ENCODE measurements at regions not wholly inside any gene's neighbourhood (a gene's known extent, or its start where the extent isn't known, plus 50 kb on each side); places are given as distances from the start of the nearest gene placed in this dataset.

DNA sequence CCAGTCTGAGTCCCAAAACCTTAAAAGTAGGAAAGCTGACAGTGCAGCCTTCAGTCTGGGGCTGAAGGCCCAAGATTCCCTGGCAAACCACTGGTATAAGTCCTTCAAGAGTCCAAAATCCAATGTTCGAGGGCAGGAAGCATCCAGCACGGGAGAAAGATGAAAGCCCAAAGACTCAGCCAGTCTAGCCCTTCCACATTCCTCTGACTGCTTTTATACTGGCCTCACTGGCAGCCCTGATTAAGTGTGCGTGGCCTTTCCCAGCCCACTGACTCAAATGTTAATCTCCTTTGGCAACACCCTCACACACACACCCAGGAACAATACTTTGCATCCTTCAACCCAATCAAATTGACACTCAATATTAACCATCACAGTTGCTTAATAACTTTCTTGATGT lies 372.1 kb upstream of the CCDC196 start:
- no peak for DNase-seq (ENCODE audit: low read depth, low spot score)

DNA sequence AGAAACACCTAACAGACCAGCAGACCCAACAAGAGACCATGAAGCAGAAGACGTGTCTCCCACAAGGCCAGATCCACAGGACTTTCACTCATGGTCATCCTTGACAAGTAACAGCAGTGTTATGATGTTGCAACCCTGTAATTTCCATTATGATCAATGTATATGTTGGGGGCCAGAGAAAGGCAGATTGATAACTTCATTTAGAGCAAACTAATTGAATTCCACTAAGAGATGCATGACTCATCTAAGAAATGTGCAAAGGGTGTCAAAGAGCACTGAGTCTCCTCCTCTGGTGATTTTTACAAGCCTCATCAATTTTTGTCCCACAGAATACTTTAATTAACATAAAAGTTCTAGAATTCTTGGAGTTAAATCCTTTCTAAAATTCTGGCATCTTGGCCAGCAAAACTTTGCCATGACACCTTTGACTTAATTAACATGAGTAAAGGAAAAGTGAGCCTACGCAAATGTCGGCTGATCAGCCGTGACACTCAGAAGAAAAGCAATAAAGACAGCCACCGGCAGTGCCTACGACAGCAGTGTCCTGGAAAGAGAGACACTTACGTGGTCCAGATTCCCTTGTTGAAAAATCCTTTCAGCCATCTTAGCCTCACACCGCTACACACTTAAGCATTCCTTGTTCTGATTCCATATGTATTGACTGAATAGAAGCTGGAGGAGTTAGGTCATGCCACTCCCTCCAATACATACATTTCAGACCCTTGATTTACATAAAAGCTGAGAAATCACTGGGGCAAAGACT lies 370.2 kb upstream of the CCDC196 start:
- DNase-seq (ENCODE audit: low read depth, low spot score), result no peak

DNA sequence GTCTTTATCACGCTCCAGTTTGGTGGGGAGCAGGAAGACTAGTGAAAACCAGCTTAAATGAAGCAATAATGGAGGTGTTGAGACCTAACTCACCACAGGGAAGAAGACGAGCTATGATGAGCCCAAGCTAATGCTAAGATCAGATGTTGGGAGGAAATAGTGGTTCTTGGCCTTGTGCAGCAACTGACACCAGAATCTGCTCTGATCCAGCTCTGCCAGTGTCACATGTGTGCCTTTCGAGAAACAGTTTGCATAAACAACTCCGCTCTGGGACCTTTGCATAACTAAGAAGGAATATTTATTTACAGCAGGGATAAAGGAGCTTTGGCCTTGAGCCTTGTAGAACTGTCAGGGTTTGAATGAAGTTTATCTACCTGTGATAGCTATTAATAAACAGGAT lies 369.4 kb upstream of the CCDC196 start:
- DNase-seq (ENCODE audit: low read depth, low spot score), result no peak

DNA sequence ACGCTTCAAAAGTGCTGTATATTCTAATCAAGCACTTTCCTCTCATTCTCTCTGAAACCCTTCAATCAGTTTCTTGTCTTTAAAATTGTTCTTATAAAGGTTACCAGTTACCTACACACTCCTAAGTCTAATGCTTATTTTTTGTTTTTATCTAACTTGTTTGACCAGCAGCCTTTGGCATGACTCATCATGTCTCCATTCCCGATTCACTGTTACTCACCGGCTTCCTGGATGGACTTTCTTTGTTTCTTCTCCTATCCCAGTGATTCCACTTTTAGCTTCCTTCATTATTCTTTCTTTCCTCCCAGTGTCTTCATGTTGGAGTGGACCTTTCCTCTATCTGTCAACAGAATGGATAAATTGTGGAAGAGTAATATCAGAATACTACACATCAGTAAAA lies 368.6 kb upstream of the CCDC196 start:
- DNase-seq (ENCODE audit: low read depth, low spot score), result peak; percentile 17

DNA sequence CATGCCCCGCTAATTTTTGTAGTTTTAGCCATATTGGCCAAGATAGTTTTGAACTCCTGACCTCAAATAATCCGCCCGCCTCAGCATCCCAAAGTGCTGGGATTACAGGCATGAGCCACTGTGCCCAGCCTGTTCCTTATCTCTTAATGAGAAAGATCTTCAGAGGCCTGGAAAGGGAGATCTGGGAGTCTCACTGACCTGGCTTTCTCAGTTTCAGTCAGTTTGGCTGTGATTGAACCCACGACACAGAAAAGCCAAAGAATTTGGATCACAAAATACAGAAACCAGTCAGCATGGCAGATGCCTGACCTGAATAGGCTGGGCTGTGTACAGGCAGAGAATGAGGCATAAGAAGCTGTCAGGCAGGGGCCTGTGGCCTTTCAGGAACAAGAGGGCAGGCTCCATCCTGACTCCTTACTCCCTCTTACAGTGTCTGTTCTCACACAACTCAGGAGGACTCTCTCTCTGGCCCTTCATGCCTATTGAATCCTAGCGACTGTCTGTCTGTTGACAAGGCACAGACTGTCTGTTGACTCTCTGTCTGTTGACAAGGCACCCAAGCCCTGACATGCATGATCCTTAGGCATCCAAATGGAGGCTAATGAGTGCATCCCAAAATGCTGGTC lies 366.5 kb upstream of the CCDC196 start:
- DNase-seq (ENCODE audit: low read depth, low spot score), result no peak

DNA sequence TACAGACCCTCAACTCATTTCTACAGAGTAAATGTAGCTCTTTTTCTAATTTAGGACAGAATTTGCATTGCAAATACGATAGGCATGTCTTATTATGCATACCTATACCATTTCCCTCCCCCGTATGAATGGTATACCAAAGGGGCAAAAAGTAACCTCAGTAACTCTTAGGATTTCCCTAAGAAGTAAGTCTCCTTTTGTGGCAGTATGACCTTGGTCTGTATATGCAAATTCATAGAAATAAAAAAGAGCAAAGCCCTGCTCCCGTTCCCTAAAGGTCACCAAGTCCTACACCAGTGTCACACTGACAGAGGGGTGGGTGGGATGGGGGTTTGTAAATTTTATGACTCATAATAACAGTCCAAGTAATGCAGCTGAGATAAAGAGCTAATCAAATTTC lies 365.8 kb upstream of the CCDC196 start:
- no peak for DNase-seq (ENCODE audit: low read depth, low spot score)

DNA sequence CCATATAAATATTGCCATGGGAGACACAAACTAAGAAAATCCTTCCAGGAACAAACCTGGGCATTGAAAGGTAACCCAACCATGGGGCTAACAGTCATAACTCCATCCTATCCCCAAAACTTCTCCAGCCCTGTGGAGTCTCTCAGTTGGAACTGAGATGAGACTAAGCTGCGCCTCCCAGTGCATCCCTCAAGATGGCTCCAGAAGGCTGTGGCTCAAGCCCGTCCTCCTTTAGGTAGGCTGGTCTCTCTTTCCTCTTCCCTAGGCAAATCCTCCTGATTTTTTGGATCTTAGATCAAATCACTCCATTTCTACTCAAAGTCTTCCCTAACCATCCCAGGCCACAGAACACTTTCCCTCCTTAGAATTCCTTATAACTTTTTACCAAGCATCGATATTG lies 364.3 kb upstream of the CCDC196 start:
- no peak for DNase-seq (ENCODE audit: low read depth, low spot score)

DNA sequence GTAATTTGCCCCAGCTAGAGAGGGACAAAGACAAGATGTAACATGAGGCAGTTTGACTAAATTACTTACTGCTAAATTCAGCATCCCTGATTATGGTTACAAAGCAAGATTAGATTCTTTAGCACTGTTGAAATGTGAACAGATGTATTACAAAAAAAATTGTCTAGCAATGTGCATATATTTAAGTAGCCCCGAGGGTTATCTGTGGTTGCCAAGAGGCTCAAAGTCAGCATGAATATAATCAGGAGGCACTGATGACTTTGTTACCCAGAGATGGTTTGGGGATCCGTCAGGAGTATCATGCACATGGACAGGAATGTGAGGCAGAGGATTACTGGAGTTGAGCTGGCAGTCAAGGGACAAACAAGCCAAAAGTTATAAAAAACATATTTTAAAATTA lies 356.9 kb upstream of the CCDC196 start:
- DNase-seq (ENCODE audit: low read depth, low spot score), result no peak

DNA sequence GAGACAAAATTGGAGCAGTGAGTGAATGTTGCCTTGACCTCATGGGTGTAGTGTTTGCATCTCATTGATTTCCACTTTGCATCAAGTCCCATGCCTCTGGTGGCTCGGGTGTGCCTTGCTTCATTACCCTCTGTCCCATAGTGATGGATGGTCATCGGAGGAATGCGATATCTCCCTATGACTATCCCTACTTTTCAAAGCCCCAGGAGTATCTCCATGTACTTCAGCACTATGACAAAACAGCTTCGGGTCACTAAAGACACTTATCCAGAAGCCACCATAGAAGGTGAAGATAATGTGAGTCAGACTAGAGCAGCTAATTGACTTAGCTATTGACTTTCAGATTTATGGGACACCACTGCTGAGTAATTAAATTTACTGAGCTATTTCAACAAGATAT lies 355.1 kb upstream of the CCDC196 start:
- DNase-seq (ENCODE audit: low read depth, low spot score), result no peak

DNA sequence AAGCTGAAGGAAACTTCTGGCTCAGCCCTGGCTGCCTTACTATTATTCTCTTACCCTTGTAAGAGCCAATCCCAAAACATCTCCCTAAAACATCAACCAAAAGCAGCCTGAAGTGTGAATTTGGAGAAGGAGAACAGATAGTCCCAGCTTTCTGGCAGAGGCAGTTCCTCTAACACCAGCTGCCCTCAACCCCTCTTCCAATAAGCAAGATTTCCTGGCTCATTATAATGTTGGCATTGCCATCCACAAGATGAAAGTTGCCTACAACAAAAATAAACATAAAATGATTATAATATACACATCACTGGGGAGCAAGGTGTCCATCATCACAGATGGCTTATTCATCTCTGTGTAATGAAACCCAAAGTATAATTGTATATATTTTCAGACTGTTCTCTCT lies 352.5 kb upstream of the CCDC196 start:
- DNase-seq (ENCODE audit: low read depth, low spot score), result no peak

DNA sequence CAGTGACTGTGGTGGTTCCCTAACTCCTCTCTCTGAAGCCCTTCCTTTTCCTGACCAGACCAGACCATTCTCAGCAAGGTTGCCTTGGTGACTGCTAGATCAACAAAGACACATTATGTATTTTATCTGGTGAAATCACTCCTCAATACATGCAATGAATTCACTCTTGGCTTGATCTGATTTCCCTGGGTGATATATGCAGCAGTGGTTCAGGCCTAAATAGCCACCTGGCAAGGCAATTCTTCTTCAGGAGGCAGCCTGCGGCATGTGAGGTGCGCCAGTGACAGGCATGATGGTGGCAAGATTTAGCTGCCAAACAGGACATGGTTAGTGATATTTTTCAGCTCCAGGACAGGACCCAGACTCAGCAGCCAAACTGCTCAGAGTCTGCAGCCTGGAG lies 350.3 kb upstream of the CCDC196 start:
- DNase-seq (ENCODE audit: low read depth, low spot score), result no peak

DNA sequence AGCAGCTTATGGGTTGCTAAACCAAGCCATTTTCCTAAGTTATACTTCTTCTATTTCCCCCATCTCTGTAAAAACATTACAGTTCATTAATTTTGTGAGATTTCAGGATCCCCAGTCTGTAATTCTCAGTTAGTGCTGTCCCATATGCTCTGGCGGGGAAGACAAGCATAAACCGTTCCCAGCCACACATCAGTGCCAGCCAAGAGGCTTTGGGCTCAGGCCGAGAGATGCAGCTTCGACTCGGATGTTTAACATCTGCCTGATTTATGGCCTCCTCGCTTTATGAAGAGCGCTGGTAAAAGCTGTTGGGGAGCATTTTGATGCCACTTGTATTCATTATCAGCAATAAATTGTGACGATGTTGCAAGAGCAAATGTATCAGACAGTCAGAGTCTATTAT lies 349.1 kb upstream of the CCDC196 start:
- no peak for DNase-seq (ENCODE audit: low read depth, low spot score)

DNA sequence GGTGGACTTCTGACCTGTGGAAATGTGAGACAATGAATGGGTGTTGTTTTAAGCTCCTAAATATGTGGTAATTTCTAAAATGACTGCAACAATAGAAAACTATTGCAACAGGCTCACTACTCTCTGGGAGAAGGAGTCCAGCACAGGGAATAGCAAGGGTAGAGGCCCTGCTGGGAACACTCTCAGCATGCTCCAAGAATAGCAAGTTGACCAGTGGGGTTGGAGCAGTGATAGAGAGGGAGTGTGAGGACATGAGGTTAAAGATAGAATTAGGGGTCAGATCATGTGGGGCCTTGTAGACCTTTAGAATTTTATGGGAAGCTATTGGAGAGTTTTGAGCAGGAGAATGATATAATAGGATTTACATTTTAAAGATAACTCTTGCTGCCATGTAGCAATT lies 346.7 kb upstream of the CCDC196 start:
- DNase-seq (ENCODE audit: low read depth, low spot score), result no peak

DNA sequence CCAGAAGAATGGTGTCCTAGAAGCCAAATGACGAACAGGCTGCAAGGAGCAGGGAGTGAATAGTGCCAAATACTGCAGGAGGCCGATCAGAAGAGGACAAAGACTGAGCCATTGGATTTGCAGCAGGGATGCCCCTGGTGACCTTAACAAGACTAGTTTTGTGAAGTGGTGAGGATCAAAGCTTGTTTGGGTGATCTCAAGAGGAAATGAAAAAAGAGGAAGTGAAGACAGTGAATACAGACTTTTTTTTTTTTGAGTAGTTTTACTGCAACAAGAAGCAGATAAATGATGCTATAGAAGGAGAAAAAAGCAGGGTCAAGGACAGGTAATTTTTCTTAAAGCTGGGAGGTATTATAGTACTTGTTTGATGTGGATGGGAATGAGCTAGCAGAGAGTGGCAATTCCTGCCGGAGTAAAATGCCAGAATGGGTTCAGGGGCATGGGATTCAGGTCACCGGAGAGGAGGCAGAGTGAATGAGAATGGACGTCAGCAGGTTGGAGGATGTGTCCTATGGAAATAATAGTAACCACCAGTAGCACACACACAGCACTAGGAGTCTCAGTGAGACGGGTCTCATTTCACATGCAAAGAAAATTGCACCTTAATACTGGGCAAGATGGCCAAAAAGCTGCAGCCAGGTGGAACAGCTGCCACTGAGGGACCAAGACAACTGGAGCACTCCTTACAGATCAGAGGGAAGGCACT lies 345.8 kb upstream of the CCDC196 start:
- no peak for DNase-seq (ENCODE audit: low read depth, low spot score)

DNA sequence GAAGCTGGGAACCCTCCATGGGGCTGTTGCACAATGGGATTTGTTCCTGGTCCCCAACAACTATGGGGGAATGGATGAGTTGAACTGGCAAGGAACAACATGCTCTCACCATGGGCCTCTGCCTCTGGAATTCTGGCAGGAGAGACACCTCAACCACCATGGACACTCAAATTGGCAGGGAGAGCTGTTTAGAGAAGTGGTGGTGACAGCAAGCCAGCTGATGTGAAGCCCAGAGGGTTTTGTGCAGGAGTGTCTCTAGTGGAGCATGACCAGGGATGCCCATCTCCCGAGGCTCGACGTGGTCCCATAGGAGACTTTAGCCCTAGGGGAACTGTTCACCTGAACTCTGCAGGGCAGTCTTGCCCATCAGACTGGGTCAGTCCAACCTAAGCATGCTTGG lies 345.2 kb upstream of the CCDC196 start:
- DNase-seq (ENCODE audit: low read depth, low spot score), result no peak

DNA sequence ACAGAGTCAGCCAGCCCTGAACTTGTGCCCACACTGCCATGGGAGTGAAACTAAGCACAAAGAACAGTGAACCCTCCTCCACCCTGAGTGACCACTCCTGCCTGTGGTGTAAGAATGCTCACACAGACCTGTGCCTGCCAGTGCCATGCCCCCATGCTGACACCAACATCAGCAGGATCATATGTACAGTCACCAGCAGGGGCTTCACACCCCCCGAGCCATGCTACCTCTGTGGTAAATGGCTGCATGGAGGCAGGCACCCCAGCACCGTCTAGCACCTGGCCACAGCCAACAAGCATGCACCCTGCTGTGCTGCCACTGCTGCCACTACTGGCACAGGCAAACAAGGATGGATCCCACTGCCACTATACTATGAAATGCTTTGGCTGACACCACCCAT lies 344.4 kb upstream of the CCDC196 start:
- no peak for DNase-seq (ENCODE audit: low read depth, low spot score)

DNA sequence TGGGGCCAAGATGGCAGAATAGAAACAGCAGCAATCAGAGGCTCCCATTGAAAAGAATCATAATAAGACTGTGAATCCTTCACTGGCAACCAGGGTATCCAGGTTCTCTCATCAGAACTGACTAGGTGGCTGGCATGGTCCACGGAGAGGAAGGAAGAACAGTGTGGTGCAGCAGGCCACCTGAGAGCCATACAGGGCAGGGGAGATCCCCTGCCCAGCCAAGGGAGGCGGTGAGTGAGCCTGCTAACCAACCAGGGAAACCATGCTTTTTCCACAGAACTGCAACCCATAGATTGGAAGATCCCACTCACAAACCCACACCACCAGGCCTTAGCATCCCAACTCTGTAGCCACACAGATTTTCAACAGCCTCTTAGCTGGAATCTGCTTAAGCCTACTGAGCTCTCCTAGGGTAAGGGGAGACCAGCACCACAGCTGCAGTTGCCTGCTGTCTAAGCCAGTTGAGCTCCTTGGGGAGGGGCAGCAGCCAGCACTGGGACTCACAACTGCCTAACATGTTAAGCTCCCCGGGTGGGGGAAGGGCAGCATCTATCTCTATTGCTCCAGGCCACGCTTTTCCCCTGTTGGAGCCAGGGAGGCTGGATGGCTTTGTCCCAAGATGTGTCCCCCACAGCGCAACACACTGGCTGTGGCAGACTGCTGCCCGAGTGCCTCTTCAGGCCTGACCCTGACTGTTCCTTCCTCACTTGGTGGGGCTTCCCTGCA lies 342.6 kb upstream of the CCDC196 start:
- no peak for DNase-seq (ENCODE audit: low read depth, low spot score)

DNA sequence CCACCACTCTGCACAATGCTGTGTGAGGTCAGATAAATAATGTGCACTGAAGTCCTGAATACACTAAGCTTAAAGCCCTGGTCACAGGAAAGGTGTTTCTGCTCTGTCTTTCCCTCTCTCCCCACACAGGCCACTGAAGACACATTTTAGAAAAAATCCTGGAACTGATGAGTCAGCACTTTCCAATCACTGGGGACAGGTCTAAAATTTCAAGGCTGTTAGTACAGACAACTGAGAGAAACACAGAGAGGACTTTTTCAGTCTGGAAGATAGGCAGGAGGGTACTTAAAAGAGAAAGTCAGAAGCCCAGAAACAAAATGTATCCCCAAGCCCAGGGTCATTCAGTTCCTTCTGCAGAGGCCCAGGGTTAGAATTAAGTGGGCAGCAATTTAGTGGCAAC lies 333.9 kb upstream of the CCDC196 start:
- DNase-seq (ENCODE audit: low read depth, low spot score), result no peak

DNA sequence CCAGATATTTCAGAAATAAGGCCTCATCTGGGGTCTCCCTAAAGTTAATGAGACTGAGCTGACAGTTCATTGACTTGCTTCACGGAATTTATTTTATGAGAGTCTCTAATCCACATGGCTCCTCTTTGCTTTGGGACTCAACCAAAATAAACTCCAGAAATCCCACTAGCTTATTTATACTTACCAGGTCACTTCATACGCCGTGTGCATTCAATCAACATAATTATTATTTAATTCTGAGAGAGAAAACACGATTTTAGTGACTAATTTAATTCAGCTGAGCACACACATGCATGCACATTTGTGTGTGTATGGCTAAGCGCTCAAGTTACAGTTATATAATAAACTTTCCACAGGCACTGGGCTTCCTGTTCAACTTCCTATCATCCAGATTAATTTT lies 333.4 kb upstream of the CCDC196 start:
- no peak for DNase-seq (ENCODE audit: low read depth, low spot score)

DNA sequence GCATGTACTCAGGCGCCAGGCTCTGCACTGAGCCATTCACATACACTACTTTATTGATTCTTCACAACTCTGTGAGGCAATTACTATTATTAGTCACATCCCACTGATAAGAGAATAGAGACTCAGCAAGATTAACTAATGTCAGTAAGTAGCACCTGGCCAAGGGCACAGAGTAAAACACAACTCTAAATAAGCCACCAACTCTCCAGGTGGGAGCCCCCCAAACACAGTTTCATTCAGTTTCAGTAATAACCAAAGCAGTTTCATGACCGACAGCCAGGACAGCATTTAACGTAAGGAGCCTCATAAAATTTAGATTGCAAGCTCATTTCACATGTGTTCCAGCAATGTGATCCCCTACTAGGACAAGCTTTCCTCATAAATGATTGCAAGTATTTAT lies 323.1 kb upstream of the CCDC196 start:
- DNase-seq (ENCODE audit: low read depth, low spot score), result no peak

DNA sequence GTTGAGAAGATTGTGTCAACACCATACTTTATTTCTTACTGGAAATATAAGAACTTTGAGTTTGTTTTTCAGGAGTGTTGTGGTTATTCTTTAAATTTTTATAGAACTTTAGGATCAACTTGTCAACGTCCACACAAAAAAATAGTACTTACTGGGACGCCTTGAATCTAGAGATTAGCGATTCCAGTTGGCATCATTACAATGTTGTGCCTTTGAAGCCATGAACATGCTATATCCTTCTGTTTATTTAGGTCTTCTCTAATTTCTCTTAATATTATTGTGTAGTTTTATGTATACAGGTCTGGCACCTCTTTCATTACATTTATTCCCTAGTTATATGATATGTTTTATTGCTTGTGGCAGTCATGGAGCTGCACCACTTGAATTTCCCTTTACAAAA lies 320.8 kb upstream of the CCDC196 start:
- no peak for DNase-seq (ENCODE audit: low read depth, low spot score)

DNA sequence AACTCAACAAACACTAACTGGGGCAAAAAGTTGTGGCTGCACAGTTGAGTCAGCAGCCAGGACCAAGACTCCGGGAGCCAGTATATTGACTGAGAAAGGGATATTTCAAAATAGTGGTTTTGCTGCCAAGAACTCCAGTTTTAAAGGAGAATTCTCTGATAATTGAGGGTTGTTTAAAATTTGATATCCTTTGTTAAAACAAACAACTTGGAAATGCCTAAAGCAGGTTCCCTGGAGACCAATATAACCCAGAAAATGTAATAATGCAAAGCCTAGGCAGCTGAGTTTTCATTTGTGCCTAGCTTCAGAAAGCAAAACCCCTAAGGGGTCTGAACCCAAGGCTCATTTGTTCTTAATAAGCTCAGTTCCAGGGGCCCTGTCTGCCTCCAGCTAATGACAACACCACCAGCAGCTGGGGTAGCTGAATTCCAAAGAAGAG lies 311.7 kb upstream of the CCDC196 start:
- DNase-seq (ENCODE audit: low read depth, low spot score), result no peak
